ENCODE measurements at regions not wholly inside any gene's neighbourhood (a gene's known extent, or its start where the extent isn't known, plus 50 kb on each side); places are given as distances from the start of the nearest gene placed in this dataset.

- Histone ChIP-seq H4K5ac (ENCODE audit: low read depth, low read length) (no peak overlapping the region), H3K36me3 (ENCODE audit: control insufficient read depth, insufficient read depth, low read length) (no peaks in the 10 kb centered on the region), H4K8ac (ENCODE audit: low read depth in 2 of 2, low read length in 2 of 2) (no peak overlapping the region), H3K4me2 (ENCODE audit: low read depth, low read length) (no peak overlapping the region), H3K14ac (replicated peaks; ENCODE audit: low read depth, low read length) (no peak overlapping the region), H3K27ac (ENCODE audit: insufficient read depth, low read length) (no peak overlapping the region), H2BK120ac (ENCODE audit: low read depth, low read length) (no peak overlapping the region), H3K9me1 (ENCODE audit: insufficient read depth, low read length) (peaks cover 3% of the 10 kb centered on the region; the same call in 1 of the 2 replicates), H3K18ac (ENCODE audit: low read depth, low read length) (no peak overlapping the region), H2AFZ (replicated peaks; ENCODE audit: low read length, poor library complexity) (no peak overlapping the region), H3K56ac (ENCODE audit: extremely low read depth, insufficient read depth, low read length) (no peak overlapping the region), H4K91ac (ENCODE audit: insufficient read depth, low read depth, low read length) (no peak overlapping the region), H3K4ac (ENCODE audit: low read depth, low read length) (no peak overlapping the region), H3K4me3 (ENCODE audit: insufficient read depth, low read depth, low read length) (no peak overlapping the region), H2AK9ac (replicated peaks; ENCODE audit: low read depth, low read length, poor library complexity) (no peak overlapping the region), H3K4me1 (ENCODE audit: control insufficient read depth, insufficient read depth, low read length) (peaks cover 4% of the 10 kb centered on the region), H2BK15ac (ENCODE audit: low read depth, low read length) (no peak overlapping the region), H3K9ac (ENCODE audit: low read depth, low read length) (no peak overlapping the region), H2BK20ac (ENCODE audit: low read depth, low read length) (no peak overlapping the region), H3K27me3 (ENCODE audit: control insufficient read depth, insufficient read depth, low read length) (no peaks in the 10 kb centered on the region; the same call in 1 of the 2 replicates), H3K79me1 (ENCODE audit: low read depth in 1 of 2, low read length in 2 of 2) (no peaks in the 10 kb centered on the region), H2BK5ac (ENCODE audit: low read depth, low read length, poor library complexity, severe bottlenecking) (no peak overlapping the region), H2AK5ac (ENCODE audit: low read depth, low read length) (no peak overlapping the region), H3K23ac (ENCODE audit: low read depth, low read length) (no peak overlapping the region), H3K9me3 (ENCODE audit: control insufficient read depth, insufficient read depth, low read length) (no peaks in the 10 kb centered on the region), H4K20me1 (ENCODE audit: insufficient read depth, low read length) (no peaks in the 10 kb centered on the region)
- BruUV-seq (replicated peaks): no TSS peak
- no peak for TF ChIP-seq SMC3 (IDR thresholded peaks at IDR 0.05; ENCODE audit: low read depth, low read length)
- no peak for TF ChIP-seq RAD21 (IDR thresholded peaks at IDR 0.05; ENCODE audit: low read length)
- ChIA-PET CTCF (interaction anchor here (1.2 to 1.3 kb wide), 2 partner anchors 34 to 110 kb away, joined by 4 read pairs; no protein-coding TSS in a partner anchor), POLR2A (ENCODE audit: unreplicated experiment) (no interaction called here)
- dilution Hi-C loops (cut with HindIII; ENCODE audit: low sequenced_read_pairs, unreplicated experiment): no loop called here
- DNase-seq: no peak
- in situ Hi-C loops (cut with MboI; ENCODE audit: low sequenced_read_pairs): no loop called here
- WGBS, 2 experiments (ENCODE audit: extremely low coverage in 2 of 2, insufficient read length in 1 of 2): 100% methylated on average over 1 of the region's 6 CpGs; no CpG with 5 or more reads in 1 of the 2 experiments
- intact Hi-C loops (cut with micrococcal nuclease): no loop called here
- ATAC-seq (ENCODE audit: low read depth): no peak
Observed at GRCh38 chr5:72645064-72645846, 138.0 kb upstream of the ZNF366 start.
